ENCODE measurements at regions not wholly inside any gene's neighbourhood (a gene's known extent, or its start where the extent isn't known, plus 50 kb on each side); places are given as distances from the start of the nearest gene placed in this dataset.

DNA sequence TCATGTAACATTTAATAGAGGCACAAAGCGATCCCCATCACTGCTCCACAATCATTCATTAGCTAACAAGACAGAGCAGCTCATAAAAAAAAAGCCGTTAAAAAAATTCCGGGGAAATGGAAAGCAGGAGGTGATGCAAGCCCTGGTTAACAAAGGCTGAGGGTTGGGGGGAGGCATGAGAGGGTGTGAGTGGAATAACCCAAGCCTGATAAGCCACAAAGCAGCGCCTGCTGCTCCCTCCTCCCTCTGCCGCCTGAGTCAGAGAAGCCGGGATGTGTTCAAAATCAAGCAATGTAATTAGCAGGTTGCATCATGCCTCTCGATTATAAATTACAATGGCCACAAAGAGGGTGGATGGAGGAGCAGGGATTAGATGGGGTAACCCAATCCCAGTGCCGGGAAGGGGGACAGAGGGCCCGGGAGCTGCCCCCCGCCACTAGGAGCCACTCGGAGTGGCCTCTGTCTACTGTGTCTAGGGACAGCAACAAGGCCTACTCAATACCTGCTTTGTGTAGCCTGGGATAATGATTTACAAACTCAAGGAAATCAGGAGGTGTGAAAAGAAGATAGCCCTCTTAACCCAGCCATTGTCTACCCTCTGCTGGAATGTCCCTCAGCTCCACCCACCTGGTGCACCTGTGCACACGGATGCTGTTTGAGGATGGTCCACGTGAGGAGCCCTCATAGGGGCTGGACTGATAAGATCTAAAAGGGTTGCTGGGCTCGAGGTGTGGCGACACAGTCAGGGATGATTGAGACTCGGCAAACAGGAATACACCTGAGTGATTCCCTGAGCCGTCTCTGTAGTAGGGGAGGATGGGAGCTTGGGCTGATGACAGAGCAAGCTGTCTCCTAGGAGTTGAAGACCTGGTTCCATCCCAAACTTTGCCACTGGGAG lies 156.9 kb downstream of the VEGFA start (continued):
- TF ChIP-seq, protein P1, sequence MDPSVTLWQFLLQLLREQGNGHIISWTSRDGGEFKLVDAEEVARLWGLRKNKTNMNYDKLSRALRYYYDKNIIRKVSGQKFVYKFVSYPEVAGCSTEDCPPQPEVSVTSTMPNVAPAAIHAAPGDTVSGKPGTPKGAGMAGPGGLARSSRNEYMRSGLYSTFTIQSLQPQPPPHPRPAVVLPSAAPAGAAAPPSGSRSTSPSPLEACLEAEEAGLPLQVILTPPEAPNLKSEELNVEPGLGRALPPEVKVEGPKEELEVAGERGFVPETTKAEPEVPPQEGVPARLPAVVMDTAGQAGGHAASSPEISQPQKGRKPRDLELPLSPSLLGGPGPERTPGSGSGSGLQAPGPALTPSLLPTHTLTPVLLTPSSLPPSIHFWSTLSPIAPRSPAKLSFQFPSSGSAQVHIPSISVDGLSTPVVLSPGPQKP (CRISPR knock-in tag; IDR thresholded peaks at IDR 0.05), result no peak
- TF ChIP-seq ESRRB (CRISPR knock-in tag; IDR thresholded peaks at IDR 0.05; ENCODE audit: borderline replicate concordance) (no peak), ZNF445 (CRISPR knock-in tag; IDR thresholded peaks at IDR 0.05; ENCODE audit: low read depth) (peak; percentile 50; the same call in 1 of the 2 replicates), TCFL5 (CRISPR knock-in tag; conservative IDR thresholded peaks at IDR 0.05) (peak; percentile 75; the same call in 1 of the 2 replicates), EP300 (IDR thresholded peaks at IDR 0.05; ENCODE audit: low read length) (peak; percentile 100), ZNF551 (CRISPR knock-in tag; IDR thresholded peaks at IDR 0.05) (no peak), NCOA4 (IDR thresholded peaks at IDR 0.05; ENCODE audit: partially characterized antibody) (no peak), KDM5B (IDR thresholded peaks at IDR 0.05; ENCODE audit: insufficient replicate concordance, low read depth, low read length) (peak; percentile 35), HNRNPH1 (optimal IDR thresholded peaks at IDR 0.05; ENCODE audit: low read depth, low read length) (no peak), CXXC5 (CRISPR knock-in tag; IDR thresholded peaks at IDR 0.05) (peak; percentile 75), MTA1 (IDR thresholded peaks at IDR 0.05; ENCODE audit: borderline replicate concordance) (peak; percentile 77; the same call in 1 of the 2 replicates), CCNT2 (IDR thresholded peaks at IDR 0.05; ENCODE audit: borderline replicate concordance, extremely low read depth, insufficient read length, low read depth, low read length) (peak; percentile 91), FOS (IDR thresholded peaks at IDR 0.05; ENCODE audit: extremely low read depth, insufficient read length) (no peak), GTF2A2 (tag; IDR thresholded peaks at IDR 0.05) (peak; percentile 69), JUN (IDR thresholded peaks at IDR 0.05; ENCODE audit: borderline replicate concordance, low read depth, low read length) (peak; percentile 96), JUN (CRISPR knock-in tag; IDR thresholded peaks at IDR 0.05; ENCODE audit: borderline replicate concordance) (no peak), HMGN3 (IDR thresholded peaks at IDR 0.05; ENCODE audit: borderline replicate concordance, extremely low read depth, insufficient read length, low read depth, low read length) (peak; percentile 70), STAT5B (CRISPR knock-in tag; IDR thresholded peaks at IDR 0.05) (0 out of 2 replicates have a peak, but pooled peaks have one; percentile 34), RNF2 (IDR thresholded peaks at IDR 0.05) (peak; percentile 99; the same call in 1 of the 2 replicates), PRPF4 (IDR thresholded peaks at IDR 0.05; ENCODE audit: insufficient read depth, low read depth, low read length, poor library complexity, severe bottlenecking) (no peak), RBFOX2 (IDR thresholded peaks at IDR 0.05; ENCODE audit: low read depth, low read length) (peak; percentile 67), NFATC3 (IDR thresholded peaks at IDR 0.05) (peak; percentile 86; the same call in 1 of the 2 replicates)
- TF ChIP-seq, protein P2, sequence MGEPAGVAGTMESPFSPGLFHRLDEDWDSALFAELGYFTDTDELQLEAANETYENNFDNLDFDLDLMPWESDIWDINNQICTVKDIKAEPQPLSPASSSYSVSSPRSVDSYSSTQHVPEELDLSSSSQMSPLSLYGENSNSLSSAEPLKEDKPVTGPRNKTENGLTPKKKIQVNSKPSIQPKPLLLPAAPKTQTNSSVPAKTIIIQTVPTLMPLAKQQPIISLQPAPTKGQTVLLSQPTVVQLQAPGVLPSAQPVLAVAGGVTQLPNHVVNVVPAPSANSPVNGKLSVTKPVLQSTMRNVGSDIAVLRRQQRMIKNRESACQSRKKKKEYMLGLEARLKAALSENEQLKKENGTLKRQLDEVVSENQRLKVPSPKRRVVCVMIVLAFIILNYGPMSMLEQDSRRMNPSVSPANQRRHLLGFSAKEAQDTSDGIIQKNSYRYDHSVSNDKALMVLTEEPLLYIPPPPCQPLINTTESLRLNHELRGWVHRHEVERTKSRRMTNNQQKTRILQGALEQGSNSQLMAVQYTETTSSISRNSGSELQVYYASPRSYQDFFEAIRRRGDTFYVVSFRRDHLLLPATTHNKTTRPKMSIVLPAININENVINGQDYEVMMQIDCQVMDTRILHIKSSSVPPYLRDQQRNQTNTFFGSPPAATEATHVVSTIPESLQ (CRISPR knock-in tag; IDR thresholded peaks at IDR 0.05), result no peak
- TF ChIP-seq, protein P3, sequence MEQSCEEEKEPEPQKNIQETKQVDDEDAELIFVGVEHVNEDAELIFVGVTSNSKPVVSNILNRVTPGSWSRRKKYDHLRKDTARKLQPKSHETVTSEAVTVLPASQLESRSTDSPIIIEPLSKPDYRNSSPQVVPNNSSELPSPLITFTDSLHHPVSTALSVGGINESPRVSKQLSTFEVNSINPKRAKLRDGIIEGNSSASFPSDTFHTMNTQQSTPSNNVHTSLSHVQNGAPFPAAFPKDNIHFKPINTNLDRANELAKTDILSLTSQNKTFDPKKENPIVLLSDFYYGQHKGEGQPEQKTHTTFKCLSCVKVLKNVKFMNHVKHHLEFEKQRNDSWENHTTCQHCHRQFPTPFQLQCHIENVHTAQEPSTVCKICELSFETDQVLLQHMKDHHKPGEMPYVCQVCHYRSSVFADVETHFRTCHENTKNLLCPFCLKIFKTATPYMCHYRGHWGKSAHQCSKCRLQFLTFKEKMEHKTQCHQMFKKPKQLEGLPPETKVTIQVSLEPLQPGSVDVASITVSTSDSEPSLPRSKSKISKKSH (CRISPR knock-in tag; IDR thresholded peaks at IDR 0.05), result no peak

All from K562 (cell line).